Activated CD8-positive, alpha-beta T cell treated with anti-CD3 and anti-CD28 coated beads for 36 hours (primary cell): ENCODE measurements at regions not wholly inside any gene's neighbourhood (a gene's known extent, or its start where the extent isn't known, plus 50 kb on each side); places are given as distances from the start of the nearest gene placed in this dataset.

Source experiments
- ATAC-seq: fragments of 200-7000 bp; cut with Tn5 transposase; one replicate; pipeline ENCODE4 v1.10.0; 2021; ENCODE audit warnings: mild to moderate bottlenecking, moderate library complexity
- CTCF ChIA-PET: fragments of 350-600 bp; sonication (Branson Sonifier 250); formaldehyde crosslinking; loops from one replicate; lab custom pipeline; 2021; ENCODE audit warnings: antibody characterized with exemption; lab: Charles Lee
- POLR2A ChIA-PET: fragments of 350-600 bp; sonication (Branson Sonifier 250); formaldehyde crosslinking; loops from one replicate; lab custom pipeline; 2021; ENCODE audit warnings: antibody characterized with exemption; lab: Charles Lee
- DNase-seq: peaks from one replicate; pipeline ENCODE4 v3.0.0-alpha.2; 2020
- H3K27ac Mint-ChIP-seq: one replicate; pipeline ENCODE4 v1.8.0; 2021; ENCODE audit warnings: mild to moderate bottlenecking, mixed read lengths
- H3K27me3 Mint-ChIP-seq: one replicate; pipeline ENCODE4 v1.8.0; 2021; ENCODE audit warnings: mixed read lengths
- H3K36me3 Mint-ChIP-seq: one replicate; pipeline ENCODE4 v1.8.0; 2021; ENCODE audit warnings: low read depth, mixed read lengths
- H3K4me1 Mint-ChIP-seq: one replicate; pipeline ENCODE4 v1.8.0; 2021; ENCODE audit warnings: low read depth, mixed read lengths
- H3K4me3 Mint-ChIP-seq: one replicate; pipeline ENCODE4 v1.8.0; 2021; ENCODE audit warnings: mild to moderate bottlenecking, moderate library complexity, mixed read lengths
- H3K9me3 Mint-ChIP-seq: one replicate; pipeline ENCODE4 v1.8.0; 2021; ENCODE audit warnings: mixed read lengths
- intact Hi-C: fragments of 100-400 bp; cut with micrococcal nuclease; formaldehyde crosslinking; loops from one replicate; pipeline ENCODE4 v1.10.0; 2022
- TF ChIP-seq, protein P1 (sequence below): fragments of 200-600 bp; IDR thresholded peaks from one replicate; pipeline ENCODE4 v1.8.0; 2022; ENCODE audit warnings: antibody characterized with exemption, mild to moderate bottlenecking

DNA sequence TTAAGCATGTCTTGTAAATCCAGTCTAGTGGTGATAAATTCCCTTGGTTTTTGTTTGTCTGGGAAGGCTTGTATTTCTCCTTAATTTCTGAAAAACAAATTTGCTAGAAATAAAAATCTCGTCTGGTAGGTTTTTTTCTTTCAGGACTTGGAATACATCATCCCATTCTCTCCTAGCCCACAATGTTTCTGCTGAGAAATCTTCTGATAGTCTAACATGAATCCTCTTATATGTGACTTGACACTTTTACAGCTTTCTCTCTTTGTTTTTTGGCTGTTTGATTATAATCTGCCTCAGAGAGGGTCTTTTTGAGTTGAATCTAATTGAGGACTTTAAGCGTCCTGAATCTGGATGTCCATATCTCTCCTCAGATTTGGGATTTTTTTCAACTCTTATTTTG, 104.9 kb downstream of the FEM1C start:
- ChIA-PET POLR2A (no interaction called here), CTCF (no interaction called here)
- Mint-ChIP-seq H3K4me1 (peaks cover 2% of the 10 kb centered on the region), H3K9me3 (peaks cover 19% of the 10 kb centered on the region), H3K27me3 (peaks cover 32% of the 10 kb centered on the region), H3K4me3 (no peak overlapping the region), H3K27ac (no peak overlapping the region), H3K36me3 (no peaks in the 10 kb centered on the region)
- ATAC-seq (no peak), DNase-seq (no peak)
- TF ChIP-seq, protein P1, sequence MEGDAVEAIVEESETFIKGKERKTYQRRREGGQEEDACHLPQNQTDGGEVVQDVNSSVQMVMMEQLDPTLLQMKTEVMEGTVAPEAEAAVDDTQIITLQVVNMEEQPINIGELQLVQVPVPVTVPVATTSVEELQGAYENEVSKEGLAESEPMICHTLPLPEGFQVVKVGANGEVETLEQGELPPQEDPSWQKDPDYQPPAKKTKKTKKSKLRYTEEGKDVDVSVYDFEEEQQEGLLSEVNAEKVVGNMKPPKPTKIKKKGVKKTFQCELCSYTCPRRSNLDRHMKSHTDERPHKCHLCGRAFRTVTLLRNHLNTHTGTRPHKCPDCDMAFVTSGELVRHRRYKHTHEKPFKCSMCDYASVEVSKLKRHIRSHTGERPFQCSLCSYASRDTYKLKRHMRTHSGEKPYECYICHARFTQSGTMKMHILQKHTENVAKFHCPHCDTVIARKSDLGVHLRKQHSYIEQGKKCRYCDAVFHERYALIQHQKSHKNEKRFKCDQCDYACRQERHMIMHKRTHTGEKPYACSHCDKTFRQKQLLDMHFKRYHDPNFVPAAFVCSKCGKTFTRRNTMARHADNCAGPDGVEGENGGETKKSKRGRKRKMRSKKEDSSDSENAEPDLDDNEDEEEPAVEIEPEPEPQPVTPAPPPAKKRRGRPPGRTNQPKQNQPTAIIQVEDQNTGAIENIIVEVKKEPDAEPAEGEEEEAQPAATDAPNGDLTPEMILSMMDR = no peak
- intact Hi-C loops = no loop called here

DNA sequence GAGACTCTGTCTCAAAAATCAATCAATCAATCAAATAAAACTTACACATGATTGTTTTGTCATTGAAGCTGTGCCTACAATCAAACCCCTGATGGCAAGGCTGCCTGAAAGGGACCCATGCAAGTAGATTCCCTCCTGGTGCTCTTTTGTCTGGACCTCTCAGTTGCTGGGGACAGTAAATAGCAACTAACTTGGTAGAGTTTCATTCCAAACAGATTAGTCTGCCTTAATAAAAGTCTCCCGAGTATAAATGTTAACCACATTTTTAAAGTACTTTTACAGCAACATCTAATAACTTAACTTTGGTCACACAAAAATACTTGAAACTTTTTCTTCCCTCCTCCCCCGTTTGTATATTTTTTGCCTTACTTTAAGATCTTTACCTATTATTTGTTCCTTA, 105.5 kb downstream of the FEM1C start:
- no peak overlapping the region for H3K4me3 Mint-ChIP-seq
- H3K27ac Mint-ChIP-seq = no peak overlapping the region
- ChIA-PET CTCF (no interaction called here), POLR2A (no interaction called here)
- DNase-seq = no peak
- peaks cover 31% of the 10 kb centered on the region for H3K27me3 Mint-ChIP-seq
- TF ChIP-seq, protein P1 = no peak
- H3K9me3 Mint-ChIP-seq = peaks cover 19% of the 10 kb centered on the region
- intact Hi-C loops = no loop called here
- no peak for ATAC-seq
- H3K36me3 Mint-ChIP-seq = no peaks in the 10 kb centered on the region
- peaks cover 2% of the 10 kb centered on the region for H3K4me1 Mint-ChIP-seq

DNA sequence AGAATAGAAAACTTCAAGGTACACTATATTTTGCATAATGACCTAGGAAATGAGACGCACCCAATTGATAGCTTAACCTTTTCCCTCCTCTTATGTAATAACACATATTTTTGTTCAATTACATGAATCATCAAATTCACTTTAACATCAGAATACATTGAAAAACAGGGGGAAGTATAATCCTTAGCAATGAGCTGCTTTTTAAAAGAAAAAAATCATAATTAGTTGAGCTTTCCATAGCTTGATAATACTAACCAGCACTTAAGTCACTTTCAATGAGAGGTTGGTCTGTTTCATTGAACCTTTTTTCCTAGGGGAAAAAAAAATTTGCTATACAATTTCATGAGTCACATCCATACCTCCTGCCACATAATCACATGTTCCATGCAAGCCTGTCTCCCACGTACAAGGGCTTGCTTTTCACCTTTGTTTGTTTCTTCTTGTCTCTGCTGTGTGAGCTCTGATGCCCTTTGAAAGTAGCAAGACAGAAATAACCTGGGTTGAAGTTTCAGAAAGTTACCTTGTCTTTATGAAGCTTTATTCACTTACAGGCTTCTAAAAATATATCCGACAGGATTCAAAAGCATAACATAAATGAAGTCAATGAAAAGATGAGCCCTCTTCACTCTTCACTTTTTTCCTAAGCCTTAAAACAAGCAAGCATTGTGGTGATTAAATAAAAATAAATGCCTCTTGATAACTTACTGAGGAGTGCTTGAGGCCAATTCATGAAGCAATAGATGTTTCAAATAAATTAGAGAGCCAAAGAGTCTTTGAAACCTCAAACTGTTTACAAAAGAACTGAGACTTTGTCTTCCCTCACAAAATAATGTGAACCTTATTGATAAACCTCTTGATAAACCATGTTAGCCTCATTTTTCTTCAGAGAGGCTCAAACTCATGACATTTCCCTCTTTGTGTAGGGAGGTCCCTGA, 108.5 kb downstream of the FEM1C start:
- no peak overlapping the region for H3K27ac Mint-ChIP-seq
- TF ChIP-seq, protein P1 = no peak
- POLR2A ChIA-PET = no interaction called here
- peaks cover 2% of the 10 kb centered on the region for H3K4me1 Mint-ChIP-seq
- intact Hi-C loops = no loop called here
- no peak overlapping the region for H3K4me3 Mint-ChIP-seq
- DNase-seq = no peak
- ATAC-seq = no peak
- H3K36me3 Mint-ChIP-seq = no peaks in the 10 kb centered on the region
- H3K9me3 Mint-ChIP-seq = peaks cover 19% of the 10 kb centered on the region
- peaks cover 14% of the 10 kb centered on the region for H3K27me3 Mint-ChIP-seq
- CTCF ChIA-PET = no interaction called here

DNA sequence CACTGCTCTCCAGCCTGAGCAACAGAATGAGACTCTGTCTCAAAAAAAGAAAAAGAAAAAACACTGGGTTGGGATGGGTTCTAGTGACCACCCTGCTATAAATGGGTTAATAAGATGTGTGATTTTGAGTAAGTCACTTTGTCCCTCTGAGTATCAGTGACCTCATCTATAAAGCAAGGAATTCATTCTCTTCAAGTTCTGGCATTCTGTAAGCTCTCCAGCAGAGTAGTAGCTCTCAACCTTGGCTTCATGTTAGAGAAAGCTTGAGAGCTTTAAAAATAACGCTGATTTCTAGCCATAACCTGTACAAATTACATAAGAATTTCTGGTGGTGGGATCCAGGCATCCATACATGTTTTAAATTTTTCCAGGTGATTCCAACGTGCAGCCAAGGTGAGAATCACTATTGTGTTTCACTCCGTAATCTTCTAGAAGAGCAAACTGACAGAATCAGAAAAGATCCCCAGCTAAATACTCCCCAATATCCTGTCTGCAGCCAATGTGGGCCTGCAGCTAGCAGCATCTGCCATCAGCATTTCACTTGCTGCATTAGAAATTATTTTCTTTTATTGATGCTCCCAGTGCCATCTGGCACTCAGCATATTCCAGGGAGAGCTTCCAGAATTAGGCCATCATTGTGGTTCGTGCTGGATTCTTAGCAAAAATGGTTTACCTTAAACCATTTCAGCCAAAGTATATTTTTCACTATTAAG, 109.4 kb downstream of the FEM1C start:
- Mint-ChIP-seq H3K4me1 (peaks cover 2% of the 10 kb centered on the region), H3K4me3 (no peak overlapping the region), H3K27ac (no peak overlapping the region), H3K27me3 (peaks cover 13% of the 10 kb centered on the region), H3K36me3 (no peaks in the 10 kb centered on the region), H3K9me3 (peaks cover 15% of the 10 kb centered on the region)
- CTCF ChIA-PET = interaction anchor here (1.2 kb wide), 1 partner anchor 27 kb away, joined by 3 read pairs; no protein-coding TSS in a partner anchor
- TF ChIP-seq, protein P1 = no peak
- no peak for DNase-seq
- POLR2A ChIA-PET = no interaction called here
- intact Hi-C loops = no loop called here
- no peak for ATAC-seq

DNA sequence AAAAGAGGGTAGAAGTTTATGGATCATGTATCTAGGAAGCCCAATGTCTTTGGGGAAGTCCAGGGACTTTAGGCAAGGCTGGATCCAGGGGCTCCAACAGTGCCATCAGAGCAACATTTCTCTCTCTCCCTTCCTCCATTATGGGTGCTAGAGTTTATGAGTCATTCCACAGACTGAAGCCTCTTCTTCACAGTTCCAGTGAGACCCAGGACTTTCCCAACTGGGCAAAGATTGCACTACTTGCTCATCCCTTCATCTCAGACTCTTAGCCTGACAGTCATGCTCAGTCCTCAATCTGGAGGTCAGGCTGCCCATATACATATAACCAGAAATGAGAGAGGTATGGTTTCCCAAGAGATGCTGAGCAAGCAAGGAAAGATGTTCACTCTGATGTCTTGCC, 110.7 kb downstream of the FEM1C start:
- ChIA-PET CTCF (no interaction called here), POLR2A (no interaction called here)
- DNase-seq (no peak), ATAC-seq (no peak)
- H3K4me1 Mint-ChIP-seq = peaks cover 2% of the 10 kb centered on the region
- no peak overlapping the region for H3K4me3 Mint-ChIP-seq
- no peak overlapping the region for H3K27ac Mint-ChIP-seq
- TF ChIP-seq, protein P1 = no peak
- H3K9me3 Mint-ChIP-seq = peaks cover 8% of the 10 kb centered on the region
- H3K36me3 Mint-ChIP-seq = no peaks in the 10 kb centered on the region
- H3K27me3 Mint-ChIP-seq = peaks cover 10% of the 10 kb centered on the region
- intact Hi-C loops = no loop called here
